ENCODE measurements at regions not wholly inside any gene's neighbourhood (a gene's known extent, or its start where the extent isn't known, plus 50 kb on each side); places are given as distances from the start of the nearest gene placed in this dataset.

DNA sequence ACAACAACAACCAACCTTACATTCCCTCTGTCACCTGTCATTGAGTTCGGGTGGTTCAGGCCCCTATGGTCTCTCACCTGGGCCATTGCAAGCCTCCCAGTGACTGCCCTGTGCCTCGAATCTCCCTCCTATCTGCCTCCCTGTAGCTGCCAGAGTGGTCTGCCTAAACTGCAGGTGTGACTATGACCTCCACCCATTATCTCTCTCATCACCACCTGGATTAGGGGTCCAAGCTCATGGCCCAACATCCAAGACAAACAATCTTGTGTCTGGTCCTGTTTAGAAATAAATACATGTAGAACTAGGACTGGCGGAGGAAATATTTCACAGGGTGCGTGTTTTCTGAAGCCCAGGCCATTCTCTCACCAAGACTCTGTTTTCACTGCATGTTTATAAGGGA lies 146.6 kb downstream of the HERPUD2 start:
- TF ChIP-seq REST (IDR thresholded peaks at IDR 0.05; ENCODE audit: insufficient read depth in 1 of 2, low read depth in 2 of 2, low read length in 2 of 2): no peak
- no peak for TF ChIP-seq TAF1 (IDR thresholded peaks at IDR 0.05; ENCODE audit: borderline replicate concordance, insufficient read depth, low read length)
- no peak for TF ChIP-seq POLR2AphosphoS5 (IDR thresholded peaks at IDR 0.05; ENCODE audit: low read depth, low read length)
- no peak for TF ChIP-seq SIN3A (IDR thresholded peaks at IDR 0.05; ENCODE audit: borderline replicate concordance, insufficient read depth, low read length)
